C4-2B (cell line): ENCODE measurements at regions not wholly inside any gene's neighbourhood (a gene's known extent, or its start where the extent isn't known, plus 50 kb on each side); places are given as distances from the start of the nearest gene placed in this dataset.

Experiments
- H3K27ac ChIP-seq: fragments of 450-650 bp; 2 replicates; pipeline ENCODE4 v1.5.1; 2017
- CTCF ChIP-seq: fragments of 450-650 bp; conservative IDR thresholded peaks from 2 replicates; pipeline ENCODE4 v1.5.1; 2017; ENCODE audit warnings: mild to moderate bottlenecking
- ZFX ChIP-seq: fragments of 450-650 bp; IDR thresholded peaks from 2 replicates; pipeline ENCODE4 v1.6.1; 2017

- TF ChIP-seq CTCF, result no peak
- TF ChIP-seq ZFX, result no peak
- no peak overlapping the region for H3K27ac ChIP-seq
Observed at GRCh38 chr22:27613099-27614005, 188.2 kb downstream of the MN1 start.

- no peak overlapping the region for H3K27ac ChIP-seq
- TF ChIP-seq ZFX, result no peak
- no peak for TF ChIP-seq CTCF
Observed at GRCh38 chr22:27614006-27614649, 187.4 kb downstream of the MN1 start.

GRCh38 chr22:27614650-27615007, 186.9 kb downstream of the MN1 start:
- no peak overlapping the region for H3K27ac ChIP-seq
- TF ChIP-seq CTCF (no peak), ZFX (no peak)

- H3K27ac ChIP-seq, result no peak overlapping the region
- TF ChIP-seq CTCF (no peak), ZFX (no peak)
Observed at GRCh38 chr22:27615408-27615807, 186.1 kb downstream of the MN1 start.

- no peak overlapping the region for H3K27ac ChIP-seq
- no peak for TF ChIP-seq ZFX
- TF ChIP-seq CTCF, result no peak
Observed at GRCh38 chr22:27616033-27616432, 185.5 kb downstream of the MN1 start.

GRCh38 chr22:27617214-27617881, 184.2 kb downstream of the MN1 start:
- H3K27ac ChIP-seq, result no peak overlapping the region
- no peak for TF ChIP-seq CTCF
- no peak for TF ChIP-seq ZFX
